HG02870 (cell line): ENCODE measurements at regions not wholly inside any gene's neighbourhood (a gene's known extent, or its start where the extent isn't known, plus 50 kb on each side); places are given as distances from the start of the nearest gene placed in this dataset.
"Not testable (repeated sequence)": the region's sequence is repeated elsewhere in the genome, so short reads cannot be mapped to it uniquely, and the experiment has no call there.

Source experiments
- ATAC-seq: cut with Tn5 transposase; IDR thresholded peaks from one replicate; pipeline ENCODE4 v1.9.1; 2021; ENCODE audit warnings: mild to moderate bottlenecking, moderate library complexity; ENCODE audit not compliant: unreplicated experiment

DNA sequence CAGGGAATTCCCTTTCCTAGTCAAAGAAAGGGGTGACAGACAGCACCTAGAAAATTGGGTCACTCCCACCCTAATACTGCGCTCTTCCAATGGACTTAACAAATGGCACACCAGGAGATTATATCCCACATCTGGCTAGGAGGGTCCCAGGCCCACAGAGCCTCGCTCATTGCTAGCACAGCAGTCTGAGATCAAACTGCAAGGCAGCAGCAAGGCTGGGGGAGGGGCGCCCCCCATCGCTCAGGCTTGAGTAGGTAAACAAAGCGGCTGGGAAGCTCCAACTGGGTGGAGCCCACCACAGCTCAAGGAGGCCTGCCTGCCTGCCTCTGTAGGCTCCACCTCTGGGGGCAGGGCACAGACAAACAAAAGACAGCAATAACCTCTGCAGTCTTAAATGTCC, 1043.9 kb upstream of the GRIA3 start:
- not testable (repeated sequence) for ATAC-seq

DNA sequence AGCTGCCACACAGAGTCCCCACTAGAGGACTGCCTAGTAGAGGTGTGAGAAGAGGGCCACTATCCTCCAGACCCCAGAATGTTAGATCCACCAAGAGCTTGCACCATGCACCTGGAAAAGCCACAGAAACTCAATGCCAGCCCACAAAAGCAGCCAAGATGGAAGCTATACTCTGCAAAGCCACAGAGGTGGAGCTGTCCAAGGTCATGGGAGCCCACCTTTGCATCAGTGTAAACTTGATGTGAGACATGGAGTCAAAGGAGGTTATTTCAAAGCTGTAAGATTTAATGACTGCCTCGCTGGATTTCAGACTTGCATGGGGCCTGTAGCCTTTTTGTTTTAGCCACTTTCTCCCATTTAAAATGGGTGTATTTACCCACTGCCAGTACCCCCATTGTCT, 1030.1 kb upstream of the GRIA3 start:
- ATAC-seq, result no peak

DNA sequence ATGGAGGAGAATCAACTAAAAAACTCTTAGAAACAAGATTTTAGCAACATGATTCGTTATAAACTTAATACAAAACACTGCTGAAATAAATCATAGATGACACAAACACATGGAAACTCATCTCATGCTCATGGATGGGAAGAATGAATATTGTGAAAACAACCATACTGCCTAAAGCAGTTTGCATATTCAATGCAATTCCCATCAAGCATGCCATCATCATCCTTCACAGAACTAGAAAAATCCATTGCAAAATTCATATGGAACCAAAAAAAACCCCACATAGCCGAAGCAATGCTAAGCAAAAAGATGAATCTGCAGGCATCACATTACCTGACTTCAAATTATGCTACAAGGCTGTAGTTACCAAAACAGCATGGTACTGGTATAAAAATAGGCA, 1015.8 kb upstream of the GRIA3 start:
- no peak for ATAC-seq

DNA sequence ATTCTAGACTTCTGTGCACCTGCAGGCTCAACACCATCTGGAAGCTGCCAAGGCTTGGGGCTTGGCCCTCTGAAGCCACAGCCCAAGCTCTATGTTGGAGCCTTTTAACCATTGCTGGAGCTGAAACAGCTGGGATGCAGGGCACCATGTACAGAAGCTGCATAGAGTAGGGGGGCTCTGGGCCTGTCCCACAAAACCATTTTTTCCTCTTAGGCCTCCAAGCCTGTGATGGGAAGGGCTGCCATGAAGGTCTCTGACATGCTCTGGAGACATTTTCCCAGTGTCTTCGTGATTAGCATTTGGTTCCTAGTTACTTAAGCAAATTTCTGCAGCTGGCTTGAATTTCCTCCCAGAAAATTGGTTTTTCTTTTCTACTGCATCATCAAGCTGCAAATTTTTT, 999.3 kb upstream of the GRIA3 start:
- no peak for ATAC-seq

DNA sequence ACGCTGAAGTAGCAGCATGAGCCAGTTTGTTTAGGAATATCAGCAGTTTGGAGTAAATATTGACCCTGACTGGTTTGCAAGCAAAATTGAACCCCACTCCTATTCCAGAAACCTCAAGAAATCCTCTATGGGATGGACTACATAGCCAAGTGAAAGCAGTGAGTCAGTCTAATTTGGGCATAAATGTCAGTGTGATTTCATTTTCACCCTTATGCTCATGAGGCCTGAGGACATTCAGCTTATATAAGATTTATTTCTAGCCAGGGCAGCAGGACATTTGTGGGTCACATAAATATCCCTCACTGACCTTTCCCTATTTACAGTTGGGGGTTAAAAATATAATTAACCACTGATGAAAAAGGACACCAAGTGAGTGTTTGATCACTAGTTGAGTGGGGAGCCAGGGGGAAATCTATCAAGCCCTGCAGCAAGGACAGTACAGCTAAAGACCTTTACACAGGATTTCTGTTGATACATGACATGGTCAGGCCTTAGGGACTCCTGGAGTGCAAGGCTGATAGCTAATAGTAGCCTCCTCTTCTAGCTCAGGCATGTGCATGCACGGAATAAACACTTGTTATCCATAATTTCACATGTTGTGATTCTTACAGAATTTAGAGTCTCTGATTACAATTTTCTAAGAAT, 996.9 kb upstream of the GRIA3 start:
- no peak for ATAC-seq

DNA sequence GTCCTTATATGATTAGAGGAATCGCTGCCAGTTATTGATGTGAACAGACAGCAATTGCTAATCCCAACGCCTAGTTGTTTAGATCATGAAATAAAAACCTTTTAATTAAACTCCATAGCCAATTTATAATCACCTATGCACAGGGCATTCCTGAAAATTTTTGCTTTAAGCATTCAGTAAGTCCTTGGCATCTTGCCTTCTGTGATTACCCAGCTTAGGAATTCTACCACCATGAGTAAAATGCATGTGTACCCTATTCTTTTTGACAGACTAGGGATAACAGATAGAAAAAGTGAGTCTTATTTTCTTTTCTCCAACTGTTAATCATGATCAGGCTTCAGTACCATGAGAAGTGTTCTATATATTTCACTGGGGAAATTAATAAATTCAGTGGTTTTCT, 995.3 kb upstream of the GRIA3 start:
- ATAC-seq, result no peak

DNA sequence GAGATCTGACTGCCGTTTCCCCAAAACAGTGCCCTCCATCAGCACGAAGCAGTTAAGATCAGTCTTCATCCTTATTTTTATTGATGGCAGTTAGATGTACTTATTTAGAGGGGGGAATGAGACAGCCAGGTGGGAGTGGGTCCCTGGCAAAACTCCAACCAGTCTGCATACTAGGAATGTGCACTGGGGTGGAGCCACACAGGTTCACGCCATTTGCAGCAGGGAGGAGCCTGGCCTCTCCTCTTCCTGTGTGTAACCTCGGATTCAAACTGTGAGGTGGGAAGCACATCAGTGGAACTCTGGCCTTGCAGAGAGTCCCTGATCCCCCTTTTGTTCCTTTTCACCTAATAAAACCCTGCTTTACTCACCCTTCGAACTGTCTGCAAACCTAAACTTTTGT, 987.7 kb upstream of the GRIA3 start:
- ATAC-seq, result no peak

DNA sequence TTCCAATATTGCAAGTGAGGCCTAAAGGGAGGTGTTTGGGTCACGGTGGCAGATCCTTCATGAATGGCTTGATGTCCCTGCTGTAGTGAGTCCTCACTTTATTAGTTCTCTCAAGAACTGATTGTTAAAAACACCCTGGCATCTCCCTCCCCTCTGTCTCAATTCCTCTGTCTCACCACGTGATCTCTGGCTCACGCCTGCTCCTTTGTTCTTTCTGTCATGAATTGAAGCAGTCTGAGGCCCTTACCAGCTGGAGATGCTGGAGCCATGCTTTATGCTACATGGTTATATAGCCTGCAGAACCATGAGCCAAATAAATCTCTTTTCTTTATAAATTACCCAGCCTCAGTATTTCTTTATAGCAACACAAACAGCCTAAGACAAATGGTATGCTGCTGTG, 980.7 kb upstream of the GRIA3 start:
- ATAC-seq, result no peak

DNA sequence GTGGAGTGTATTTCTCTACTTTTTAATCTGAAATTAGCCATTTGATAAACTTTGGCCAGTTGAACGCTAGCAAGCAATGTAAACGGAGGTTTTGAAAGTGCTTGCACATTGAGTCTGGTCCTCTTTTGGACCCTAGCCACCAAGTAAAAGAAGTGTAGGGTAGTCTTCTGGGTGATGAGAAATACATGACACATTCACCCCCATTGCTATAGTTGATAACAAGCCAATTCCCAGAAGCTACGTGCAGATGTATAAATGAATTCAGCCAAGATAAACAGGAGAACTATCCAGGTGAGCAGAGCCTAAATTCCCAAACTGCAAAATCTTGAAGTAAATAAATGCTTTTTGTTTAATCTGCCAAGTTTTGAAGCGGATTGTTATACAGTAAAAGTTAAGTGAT, 965.4 kb upstream of the GRIA3 start:
- no peak for ATAC-seq

DNA sequence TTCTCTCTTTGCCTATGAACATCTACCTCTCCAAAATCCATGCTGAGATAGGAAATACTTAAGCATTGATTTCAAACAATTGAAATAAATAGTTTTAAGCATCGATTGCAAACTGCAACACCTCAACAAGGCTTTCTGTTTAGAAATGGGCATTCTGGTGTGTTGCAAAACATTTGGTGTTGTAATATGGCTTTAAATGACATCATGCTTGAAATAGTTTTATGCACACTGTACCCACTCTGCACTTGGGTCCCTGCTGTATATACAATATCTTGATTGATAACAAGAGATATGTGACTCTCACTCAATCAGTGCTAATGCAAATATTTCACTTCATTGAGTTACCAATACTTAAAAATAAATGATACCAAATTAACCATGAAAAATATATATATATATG, 964.9 kb upstream of the GRIA3 start:
- no peak for ATAC-seq

DNA sequence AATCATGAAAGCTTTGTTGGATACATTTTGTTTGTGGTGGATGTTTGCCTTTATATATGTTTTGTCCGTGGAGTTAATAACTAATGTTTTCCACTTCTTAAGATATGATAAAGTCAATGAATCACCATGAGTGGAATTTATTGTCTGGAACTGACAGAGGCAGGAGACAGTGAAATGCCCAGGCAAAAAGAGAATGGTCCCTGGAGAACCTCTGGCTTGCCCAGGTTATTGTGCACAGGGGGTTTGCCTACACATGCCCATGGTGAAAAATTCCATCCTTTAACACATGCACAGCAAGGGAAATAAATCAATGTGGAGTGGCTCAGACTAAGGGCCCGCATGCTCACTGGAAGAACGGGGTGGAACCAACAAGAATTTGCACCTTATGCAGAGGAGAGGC, 964.3 kb upstream of the GRIA3 start:
- no peak for ATAC-seq

DNA sequence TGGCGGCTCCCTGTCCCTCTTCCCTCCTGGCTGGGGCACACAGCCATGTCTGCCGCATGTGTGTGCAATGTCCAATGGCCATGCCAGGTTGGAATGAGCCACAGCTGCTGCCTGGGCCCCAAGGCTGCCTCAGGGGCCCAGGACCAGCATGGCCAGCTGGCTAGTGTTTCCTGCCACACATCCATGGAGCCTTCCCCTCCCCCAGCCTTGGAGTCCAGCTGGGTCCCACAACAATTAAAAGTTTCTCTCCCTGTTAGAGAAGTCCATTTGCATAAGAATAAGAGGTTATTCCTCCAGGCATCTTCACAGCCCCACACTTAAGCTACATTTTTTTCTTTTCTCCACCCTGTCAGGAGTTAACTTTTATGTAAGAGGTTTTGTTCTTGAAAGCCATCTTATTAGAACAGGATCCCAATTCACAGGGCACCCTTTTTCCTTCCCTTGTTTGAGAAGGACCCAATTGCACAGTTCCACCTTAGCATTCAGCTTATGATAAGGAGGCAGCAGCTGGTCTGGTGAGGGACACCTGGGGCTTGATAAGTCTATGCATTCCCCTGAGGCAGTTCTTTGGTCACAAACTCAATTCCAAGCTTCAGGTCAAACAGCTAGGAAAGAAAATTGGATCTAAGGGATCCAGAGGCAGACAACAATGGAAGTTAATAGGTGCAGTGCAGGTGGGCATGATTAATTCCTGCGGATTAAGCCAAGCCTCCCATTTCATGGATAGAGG, 963.3 kb upstream of the GRIA3 start:
- no peak for ATAC-seq

DNA sequence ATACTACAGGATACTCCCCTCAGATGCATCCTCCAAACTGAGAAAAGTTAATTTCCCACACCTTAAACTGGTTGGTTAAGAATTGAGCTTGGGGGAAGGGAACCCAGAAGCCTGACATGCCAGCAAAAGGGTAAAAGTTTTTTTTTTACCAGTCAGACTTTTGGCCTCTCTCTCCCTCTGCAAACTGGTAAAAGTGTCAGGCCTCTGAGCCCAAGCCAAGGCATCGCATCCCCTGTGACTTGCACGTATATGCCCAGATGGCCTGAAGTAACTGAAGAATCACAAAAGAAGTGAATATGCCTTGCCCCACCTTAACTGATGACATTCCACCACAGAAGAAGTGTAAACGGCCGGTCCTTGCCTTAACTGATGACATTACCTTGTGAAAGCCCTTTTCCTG, 962.3 kb upstream of the GRIA3 start:
- not testable (repeated sequence) for ATAC-seq

DNA sequence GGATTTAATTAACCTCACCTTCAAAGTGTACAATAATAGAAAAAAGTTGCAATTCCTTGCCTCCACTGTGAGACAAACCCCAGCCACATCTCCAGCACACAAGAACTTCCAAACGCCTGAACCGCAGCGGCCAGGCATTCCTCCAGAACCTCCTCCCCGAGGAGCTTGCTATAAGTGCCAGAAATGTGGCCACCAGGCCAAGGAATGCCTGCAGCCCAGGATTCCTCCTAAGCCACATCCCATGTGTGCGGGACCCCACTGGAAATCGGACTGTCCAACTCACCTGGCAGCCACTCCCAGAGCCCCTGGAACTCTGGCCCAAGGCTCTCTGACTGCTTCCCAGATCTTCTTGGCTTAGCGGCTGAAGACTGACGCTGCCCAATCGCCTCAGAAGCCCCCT, 959.9 kb upstream of the GRIA3 start:
- ATAC-seq, result not testable (repeated sequence)

DNA sequence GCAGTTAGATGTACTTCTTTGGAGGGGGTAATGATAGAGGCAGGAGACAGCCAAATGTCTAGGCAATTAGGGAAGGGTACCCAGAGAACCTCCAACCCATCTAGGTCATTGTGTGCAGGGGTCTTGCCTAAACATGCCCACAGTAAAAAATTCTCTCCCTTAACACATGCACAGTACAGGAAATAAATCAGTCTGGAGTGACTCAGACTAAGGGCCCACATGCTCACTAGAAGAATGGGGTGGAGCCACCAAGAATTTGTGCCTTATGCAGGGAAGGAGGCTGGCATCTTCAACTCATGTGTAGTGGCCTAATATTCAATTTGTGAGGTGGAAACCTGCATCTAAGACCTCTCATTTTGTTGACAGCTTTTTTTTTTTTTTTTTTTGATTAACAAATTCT, 945.3 kb upstream of the GRIA3 start:
- ATAC-seq, result no peak

DNA sequence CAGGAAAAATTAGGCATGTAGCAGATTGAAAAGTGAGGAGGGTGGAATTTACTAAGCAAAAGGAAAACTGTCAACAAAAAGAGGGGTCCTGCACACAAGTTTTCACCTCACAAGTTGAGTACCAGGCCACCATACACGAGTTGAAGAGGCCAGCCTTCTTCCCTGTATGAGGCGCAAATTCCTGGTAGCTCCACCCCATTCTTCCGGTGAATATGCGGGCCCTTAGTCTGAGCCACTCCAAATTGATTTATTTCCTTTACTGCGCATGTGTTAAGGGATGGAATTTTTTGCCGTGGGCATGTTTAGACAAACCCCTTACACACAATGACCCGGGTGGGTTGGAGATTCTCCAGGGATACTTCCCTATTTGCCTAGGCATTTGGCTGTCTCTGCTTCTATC, 942.1 kb upstream of the GRIA3 start:
- no peak for ATAC-seq

DNA sequence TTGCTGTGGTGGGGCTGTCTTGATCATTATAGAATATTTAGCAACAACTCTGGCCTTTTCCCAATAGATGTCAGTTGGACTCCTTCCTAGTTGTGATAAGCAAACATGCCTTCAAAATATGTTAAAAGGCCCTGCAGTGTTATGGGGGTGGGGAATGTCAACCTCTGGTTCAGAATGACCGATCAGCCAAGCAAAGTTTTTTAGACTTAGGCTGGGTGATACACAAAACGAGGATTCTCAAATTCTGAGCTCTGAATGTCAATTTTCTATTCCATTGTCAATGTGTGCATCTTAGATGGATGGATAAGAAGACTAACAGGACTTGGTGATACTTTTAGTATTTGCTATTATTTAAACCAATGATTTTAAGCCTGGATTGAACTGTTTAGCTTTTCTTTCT, 940.0 kb upstream of the GRIA3 start:
- ATAC-seq, result no peak

DNA sequence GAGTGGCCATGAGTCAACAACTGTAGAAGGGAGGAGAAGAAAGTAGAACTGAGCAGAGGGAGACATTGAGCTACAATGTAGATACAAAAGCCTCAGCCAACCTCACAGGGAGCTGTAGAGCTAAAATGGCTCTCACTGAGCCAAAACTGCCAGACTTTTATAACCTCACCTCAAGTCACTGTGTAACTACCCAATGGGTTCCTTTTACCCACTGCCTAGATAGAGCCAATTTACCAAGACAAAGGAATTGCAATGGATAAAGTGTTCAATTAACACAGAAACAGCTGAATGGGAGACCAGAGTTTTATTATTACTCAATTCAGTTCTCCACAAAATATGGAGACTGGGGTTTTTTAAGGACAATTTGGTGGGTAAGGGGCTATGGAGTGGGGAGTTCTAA, 938.9 kb upstream of the GRIA3 start:
- no peak for ATAC-seq

DNA sequence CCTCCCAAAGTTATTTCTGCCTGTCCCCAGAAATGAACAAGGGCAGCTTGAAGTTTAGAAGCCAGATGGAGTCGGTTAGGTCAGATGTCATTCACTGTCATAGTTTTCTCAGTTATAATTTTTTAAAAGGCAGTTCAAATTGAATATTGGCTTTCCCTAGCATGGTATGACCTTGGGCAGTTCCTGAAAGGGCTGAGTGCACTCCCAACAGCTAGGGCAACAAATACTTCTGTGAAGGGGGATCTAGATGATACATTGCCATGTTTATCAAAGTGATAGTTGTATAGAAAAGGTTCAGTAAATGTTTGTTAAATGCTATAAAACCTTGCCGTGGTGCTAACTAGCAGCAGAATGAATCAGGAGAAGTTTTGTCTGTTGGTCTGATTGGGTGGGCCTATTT, 938.1 kb upstream of the GRIA3 start:
- ATAC-seq, result no peak

DNA sequence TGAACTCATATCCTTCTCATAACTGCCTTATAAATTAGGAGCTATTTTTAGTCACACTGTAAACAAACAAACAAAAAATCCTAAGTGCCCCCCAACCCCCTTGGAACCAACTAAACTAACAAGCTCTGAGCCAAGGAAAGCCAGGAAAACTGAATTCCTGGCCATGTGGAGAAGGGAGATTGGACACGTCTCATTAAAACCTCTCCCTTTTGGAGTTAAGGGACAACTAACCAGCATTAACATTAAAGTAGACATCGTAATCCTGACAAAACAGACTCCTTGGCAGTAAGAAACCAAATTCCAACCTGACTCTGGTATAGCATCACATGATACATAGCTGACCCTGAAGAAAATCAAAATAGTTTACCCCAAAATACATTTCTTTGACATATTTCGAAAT, 937.1 kb upstream of the GRIA3 start:
- no peak for ATAC-seq

DNA sequence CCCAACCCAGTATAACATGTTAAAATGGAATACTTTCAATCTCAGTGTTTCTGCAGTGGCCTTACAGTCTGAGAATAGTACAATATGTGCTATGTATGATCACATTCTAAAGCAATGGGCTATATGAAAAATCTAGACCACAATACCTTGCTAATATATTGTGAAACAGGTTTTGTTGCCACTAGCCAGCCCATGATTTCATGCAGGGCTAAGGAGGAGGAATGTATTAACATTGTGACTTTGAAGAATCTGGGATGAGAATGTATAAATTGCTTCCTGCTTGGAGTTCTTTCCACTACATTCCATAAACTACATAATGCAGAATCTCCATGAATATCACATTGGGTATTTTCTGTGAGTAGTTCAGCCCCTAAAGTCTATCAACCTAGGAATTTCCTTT, 935.4 kb upstream of the GRIA3 start:
- ATAC-seq, result no peak

DNA sequence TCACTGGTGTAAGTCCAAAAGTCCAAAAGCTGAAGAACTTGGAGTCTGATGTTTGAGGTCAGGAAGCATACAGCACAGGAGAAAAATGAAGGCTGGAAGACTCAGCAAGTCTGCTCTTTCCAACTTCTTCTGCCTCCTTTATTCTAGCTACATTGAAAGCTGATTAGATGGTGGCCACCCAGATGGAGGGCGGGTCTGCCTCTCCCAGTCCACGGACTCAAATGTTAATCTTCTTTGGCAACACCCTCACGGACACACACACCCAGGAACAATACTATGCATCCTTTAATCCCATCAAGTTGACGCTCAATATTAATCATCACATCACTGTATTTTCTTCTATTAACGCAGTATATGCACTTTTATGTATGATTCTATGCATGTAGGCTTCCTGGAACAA, 931.6 kb upstream of the GRIA3 start:
- ATAC-seq, result no peak

DNA sequence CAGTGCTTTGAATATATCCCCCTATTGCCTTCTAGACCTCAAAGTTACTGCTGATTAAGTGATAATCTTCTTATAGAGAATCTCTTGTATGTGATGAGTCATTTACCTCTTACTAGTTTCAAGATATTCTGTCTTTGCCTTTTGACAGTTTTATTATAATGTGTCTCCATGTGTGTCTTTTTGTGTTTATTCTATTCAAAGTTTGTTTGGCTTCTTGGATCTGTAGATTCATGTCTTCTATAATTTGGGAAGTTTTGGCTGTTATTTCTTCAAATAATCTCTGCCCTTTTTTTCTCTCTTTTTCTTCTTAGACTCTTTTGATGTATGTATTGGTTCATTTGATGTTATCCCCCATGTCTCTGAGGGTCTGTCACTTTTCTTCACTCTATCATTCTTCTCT, 915.7 kb upstream of the GRIA3 start:
- ATAC-seq, result no peak
